MCF 10A (cell line): ENCODE measurements at regions not wholly inside any gene's neighbourhood (a gene's known extent, or its start where the extent isn't known, plus 50 kb on each side); places are given as distances from the start of the nearest gene placed in this dataset.
A peak's percentile ranks its signal among the peaks of the same experiment; 100 is the strongest.

Experiments
- BruUV-seq: library from RNA; stranded (reverse); fragments of 400-500 nt; replicated peaks from 2 replicates; lab custom pipeline; 2021; lab: Mats Ljungman, UMichigan
- CTCF ChIA-PET: fragments of 300-600 bp; sonication (Branson Sonifier 250); formaldehyde crosslinking; extraction: SDS; loops from one replicate; lab custom pipeline; 2021; ENCODE audit warnings: antibody characterized with exemption, inconsistent platforms; lab: Yijun Ruan, JAX
- POLR2A ChIA-PET: fragments of 300-600, 350-650 bp; sonication (Branson Sonifier 250); formaldehyde crosslinking; extraction: SDS; loops from one replicate; lab custom pipeline; 2020; ENCODE audit warnings: antibody characterized with exemption, inconsistent platforms; lab: Yijun Ruan, JAX
- DNase-seq: peaks from one replicate; pipeline ENCODE4 v3.0.0-alpha.2; 2018; ENCODE audit not compliant: unreplicated experiment
- H3K27ac Mint-ChIP-seq: one replicate; pipeline ENCODE4 v1.8.0; 2022; ENCODE audit warnings: mild to moderate bottlenecking, low read depth, mixed read lengths; ENCODE audit not compliant: unreplicated experiment
- H3K27me3 Mint-ChIP-seq: one replicate; pipeline ENCODE4 v1.8.0; 2022; ENCODE audit warnings: mixed read lengths; ENCODE audit not compliant: insufficient read depth, unreplicated experiment
- H3K36me3 Mint-ChIP-seq: one replicate; pipeline ENCODE4 v1.8.0; 2022; ENCODE audit warnings: mild to moderate bottlenecking, moderate library complexity, mixed read lengths; ENCODE audit not compliant: insufficient read depth, unreplicated experiment
- H3K4me1 Mint-ChIP-seq: one replicate; pipeline ENCODE4 v1.8.0; 2022; ENCODE audit warnings: mixed read lengths; ENCODE audit not compliant: insufficient read depth, unreplicated experiment
- H3K4me3 Mint-ChIP-seq: one replicate; pipeline ENCODE4 v1.8.0; 2022; ENCODE audit warnings: mild to moderate bottlenecking, moderate library complexity, mixed read lengths; ENCODE audit not compliant: unreplicated experiment
- H3K9me3 Mint-ChIP-seq: one replicate; pipeline ENCODE4 v1.8.0; 2022; ENCODE audit warnings: mixed read lengths; ENCODE audit not compliant: unreplicated experiment
- CTCF ChIP-seq: fragments of 200-600 bp; IDR thresholded peaks from one replicate; pipeline ENCODE4 v1.8.0; 2022; ENCODE audit warnings: antibody characterized with exemption, mild to moderate bottlenecking; ENCODE audit not compliant: unreplicated experiment
- intact Hi-C: fragments of 100-400 bp; cut with micrococcal nuclease; formaldehyde crosslinking; loops from 2 replicates; pipeline ENCODE4 v1.14.1; 2022

- Mint-ChIP-seq H3K27ac (no peak overlapping the region), H3K36me3 (no peaks in the 10 kb centered on the region), H3K9me3 (no peaks in the 10 kb centered on the region), H3K4me3 (no peak overlapping the region), H3K27me3 (no peaks in the 10 kb centered on the region), H3K4me1 (peaks cover 5% of the 10 kb centered on the region)
- BruUV-seq, result no TSS peak
- ChIA-PET CTCF (interaction anchor here (0.6 to 2.1 kb wide), 3 partner anchors 30 to 479 kb away, joined by 3 to 7 read pairs (median 7); no protein-coding TSS in a partner anchor), POLR2A (interaction anchor here (0.6 kb wide), 1 partner anchor 478 kb away, joined by 3 read pairs; no protein-coding TSS in a partner anchor)
- TF ChIP-seq CTCF, result no peak
- intact Hi-C loops, result no loop called here
- no peak for DNase-seq
Measured at GRCh38 chr15:45759936-45760335, 125.1 kb downstream of the SQOR start.

- H3K27ac Mint-ChIP-seq, result no peak overlapping the region
- TF ChIP-seq CTCF, result no peak
- H3K9me3 Mint-ChIP-seq, result no peaks in the 10 kb centered on the region
- POLR2A ChIA-PET, result interaction anchor here (1.6 kb wide), 1 partner anchor 17 kb away, joined by 3 read pairs; no protein-coding TSS in a partner anchor
- H3K4me1 Mint-ChIP-seq, result peaks cover 5% of the 10 kb centered on the region
- no peaks in the 10 kb centered on the region for H3K36me3 Mint-ChIP-seq
- intact Hi-C loops, result no loop called here
- H3K4me3 Mint-ChIP-seq, result no peak overlapping the region
- DNase-seq, result no peak
- CTCF ChIA-PET, result interaction anchor here (1.0 to 1.7 kb wide), 4 partner anchors 28 to 58 kb away, joined by 3 to 7 read pairs (median 5); no protein-coding TSS in a partner anchor
- no TSS peak for BruUV-seq
- no peaks in the 10 kb centered on the region for H3K27me3 Mint-ChIP-seq
Measured at GRCh38 chr15:45762726-45763125, 127.9 kb downstream of the SQOR start.

- ChIA-PET CTCF (interaction anchor here (1.1 to 1.7 kb wide), 4 partner anchors 27 to 67 kb away, joined by 3 to 7 read pairs (median 4); no protein-coding TSS in a partner anchor), POLR2A (no interaction called here)
- H3K27me3 Mint-ChIP-seq, result no peaks in the 10 kb centered on the region
- H3K9me3 Mint-ChIP-seq, result no peaks in the 10 kb centered on the region
- peaks cover 5% of the 10 kb centered on the region for H3K4me1 Mint-ChIP-seq
- H3K27ac Mint-ChIP-seq, result no peak overlapping the region
- no peaks in the 10 kb centered on the region for H3K36me3 Mint-ChIP-seq
- no TSS peak for BruUV-seq
- intact Hi-C loops, result no loop called here
- TF ChIP-seq CTCF, result no peak
- no peak for DNase-seq
- no peak overlapping the region for H3K4me3 Mint-ChIP-seq
Measured at GRCh38 chr15:45763170-45763869, 128.5 kb downstream of the SQOR start.

GRCh38 chr15:45773149-45773548 is 138.3 kb downstream of the SQOR start:
- intact Hi-C loops, result no loop called here
- Mint-ChIP-seq H3K27ac (peak overlapping the region; percentile 46), H3K36me3 (no peaks in the 10 kb centered on the region), H3K4me3 (no peak overlapping the region), H3K9me3 (no peaks in the 10 kb centered on the region), H3K4me1 (peaks cover 13% of the 10 kb centered on the region), H3K27me3 (no peaks in the 10 kb centered on the region)
- peak; percentile 24 for DNase-seq
- ChIA-PET CTCF (no interaction called here), POLR2A (no interaction called here)
- BruUV-seq, result no TSS peak
- TF ChIP-seq CTCF, result no peak
